GM19035 (cell line): ENCODE measurements at regions not wholly inside any gene's neighbourhood (a gene's known extent, or its start where the extent isn't known, plus 50 kb on each side); places are given as distances from the start of the nearest gene placed in this dataset.
A peak's percentile ranks its signal among the peaks of the same experiment; 100 is the strongest.
"Not testable (repeated sequence)": the region's sequence is repeated elsewhere in the genome, so short reads cannot be mapped to it uniquely, and the experiment has no call there.

Experiments used
- ATAC-seq: cut with Tn5 transposase; IDR thresholded peaks from one replicate; pipeline ENCODE4 v1.9.1; 2021; ENCODE audit not compliant: unreplicated experiment

DNA sequence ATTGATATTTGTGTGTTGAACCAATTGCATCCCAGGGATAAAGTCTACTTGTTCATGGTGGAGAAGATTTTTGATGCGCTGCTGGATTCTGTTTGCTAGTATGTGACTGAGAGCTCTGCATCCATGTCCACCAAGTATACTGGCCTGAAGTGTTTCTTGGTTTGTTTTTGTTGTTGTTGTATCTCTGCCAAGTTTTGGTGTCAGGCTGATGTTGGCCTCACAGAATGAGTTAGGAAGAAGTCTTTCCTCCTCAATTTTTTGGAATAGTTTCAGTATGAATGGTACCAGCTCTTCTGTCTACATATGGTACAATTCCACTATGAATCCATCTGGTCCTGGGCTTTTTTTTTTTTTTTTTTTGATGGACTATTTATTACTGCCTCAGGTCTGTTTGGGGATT is 50.9 kb upstream of the OSTN start:
- no peak for ATAC-seq

DNA sequence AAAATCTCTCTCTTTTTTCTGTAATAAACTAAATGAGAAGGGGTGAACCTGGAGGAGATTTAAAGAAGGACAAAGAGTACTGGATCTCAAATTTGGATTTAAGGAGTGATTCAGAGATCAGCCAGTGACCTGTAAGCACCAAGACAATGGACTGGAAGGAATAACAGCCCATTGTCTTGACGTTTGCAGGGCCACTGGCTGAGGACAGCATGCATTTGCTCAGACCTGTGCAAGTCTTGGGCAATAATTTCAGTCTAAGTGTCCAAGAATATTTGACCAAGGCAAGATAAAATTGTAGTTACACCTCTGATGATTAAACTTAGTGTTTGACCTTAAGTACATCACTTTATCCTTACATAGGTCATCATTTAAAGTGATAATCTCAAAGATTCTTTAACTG is 55.8 kb upstream of the OSTN start:
- ATAC-seq: no peak

DNA sequence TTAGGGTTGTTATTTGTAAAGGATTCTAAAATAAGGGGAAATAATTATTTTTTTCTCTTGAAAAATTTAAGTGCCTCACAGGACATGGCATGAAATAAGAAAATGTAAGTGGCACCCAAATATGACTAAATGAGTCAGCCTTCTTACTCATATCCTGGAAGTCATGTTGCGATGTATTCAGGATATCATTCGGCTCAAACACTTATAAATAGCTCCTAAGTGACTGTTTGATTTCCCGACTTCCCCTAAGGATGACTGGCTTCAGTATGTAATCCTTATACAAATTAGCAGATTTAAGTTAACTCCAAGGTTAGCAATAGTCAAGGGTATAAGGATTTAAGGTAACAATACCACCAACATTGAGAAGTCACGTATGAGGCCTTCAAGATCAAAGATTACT is 57.3 kb upstream of the OSTN start:
- ATAC-seq: no peak

DNA sequence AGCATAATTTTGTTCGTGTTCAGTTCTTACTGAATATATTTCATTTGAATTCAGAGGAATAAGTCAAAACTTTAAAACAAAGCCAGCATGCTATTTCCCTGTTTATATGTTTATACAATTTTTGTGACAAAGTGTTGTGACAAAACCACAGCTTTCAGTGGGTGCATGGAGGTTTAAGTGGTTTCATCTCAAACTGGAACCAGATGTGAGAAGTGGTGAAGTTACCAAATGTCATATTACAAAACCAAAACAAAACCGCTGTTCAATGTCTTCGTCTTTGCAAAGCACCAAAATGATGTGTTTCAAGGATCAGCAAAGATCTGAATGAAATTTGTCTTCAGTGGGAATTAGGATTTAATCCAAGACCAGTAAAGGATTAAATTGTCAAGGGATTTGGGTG is 59.3 kb upstream of the OSTN start:
- ATAC-seq: peak; percentile 68

- ATAC-seq: no peak
Measured at GRCh38 chr3:191138937-191139336, 60.1 kb upstream of the OSTN start.

DNA sequence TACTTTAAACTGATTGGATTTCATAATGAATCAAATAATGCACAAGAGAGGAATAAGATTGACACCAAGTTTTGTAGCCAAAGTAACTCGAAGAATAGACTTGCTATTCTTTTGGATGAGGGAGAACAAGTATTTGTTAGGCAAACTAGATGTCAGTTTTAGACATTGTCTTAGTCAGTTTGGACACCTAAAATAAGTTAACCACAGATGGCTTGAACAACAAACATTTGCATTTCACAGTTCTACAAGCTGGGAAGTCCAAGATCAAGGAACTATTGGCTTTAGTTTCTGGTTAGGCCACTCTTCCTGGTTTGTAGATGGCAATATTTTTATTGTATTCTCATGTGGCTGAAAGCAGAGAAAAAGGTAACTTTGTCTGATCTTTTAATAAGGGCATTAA is 61.3 kb upstream of the OSTN start:
- no peak for ATAC-seq

DNA sequence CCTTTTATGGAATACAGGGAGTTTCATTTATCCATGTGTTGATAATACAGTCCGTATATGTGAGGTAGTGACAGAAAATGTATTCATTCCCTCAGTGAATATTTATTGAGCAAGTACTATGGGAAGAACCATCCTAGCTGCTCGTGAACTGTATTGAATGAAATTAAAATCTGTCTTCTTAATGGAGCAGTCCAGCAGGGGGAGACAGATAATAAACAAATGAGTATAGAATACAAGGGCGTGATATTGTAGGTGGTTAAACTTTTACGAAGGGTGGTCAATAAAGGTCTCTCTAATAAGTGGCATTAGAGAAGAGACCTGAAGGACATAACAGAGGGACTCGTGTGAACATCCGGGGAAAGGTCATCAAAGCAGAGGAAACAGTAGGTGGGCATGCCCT is 62.7 kb upstream of the OSTN start:
- no peak for ATAC-seq

- no peak for ATAC-seq
Measured at GRCh38 chr3:191135175-191135574, 63.9 kb upstream of the OSTN start.

GRCh38 chr3:191133359-191133758 is 65.7 kb upstream of the OSTN start:
- ATAC-seq: no peak

DNA sequence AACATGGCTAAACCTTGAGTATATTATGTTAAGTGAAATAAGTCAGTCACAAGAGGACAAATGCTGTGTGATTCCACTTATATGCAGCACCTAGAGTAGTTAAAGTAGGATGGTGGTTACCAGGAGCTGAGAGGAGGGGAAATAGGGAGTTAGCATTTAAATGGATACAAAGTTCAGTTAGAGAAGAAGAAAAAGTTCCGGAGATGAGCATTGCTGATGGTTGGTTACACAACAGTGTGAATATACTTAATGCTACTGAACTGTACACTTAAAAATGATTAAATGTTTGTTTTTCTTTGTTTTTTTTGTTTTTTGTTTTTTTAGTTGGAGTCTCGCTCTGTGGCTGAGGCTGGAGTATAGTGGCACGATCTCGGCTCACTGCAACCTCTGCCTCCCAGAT is 67.7 kb upstream of the OSTN start:
- ATAC-seq: no peak

DNA sequence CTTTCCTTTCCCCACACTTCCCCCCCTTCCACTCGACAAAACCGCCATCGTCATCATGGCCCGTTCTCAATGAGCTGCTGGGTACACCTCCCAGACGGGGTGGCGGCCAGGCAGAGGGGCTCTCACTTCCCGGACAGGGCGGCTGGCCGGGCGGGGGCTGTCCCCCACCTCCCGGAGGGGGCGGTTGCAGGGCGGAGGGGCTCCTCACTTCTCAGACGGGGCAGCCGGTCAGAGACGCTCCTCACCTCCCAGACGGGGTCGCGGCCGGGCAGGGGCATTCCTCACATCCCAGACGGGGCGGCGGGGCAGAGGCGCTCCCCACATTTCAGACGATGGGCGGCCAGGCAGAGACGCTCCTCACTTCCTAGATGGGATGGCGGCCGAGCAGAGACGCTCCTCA is 74.2 kb upstream of the OSTN start:
- ATAC-seq: not testable (repeated sequence)

DNA sequence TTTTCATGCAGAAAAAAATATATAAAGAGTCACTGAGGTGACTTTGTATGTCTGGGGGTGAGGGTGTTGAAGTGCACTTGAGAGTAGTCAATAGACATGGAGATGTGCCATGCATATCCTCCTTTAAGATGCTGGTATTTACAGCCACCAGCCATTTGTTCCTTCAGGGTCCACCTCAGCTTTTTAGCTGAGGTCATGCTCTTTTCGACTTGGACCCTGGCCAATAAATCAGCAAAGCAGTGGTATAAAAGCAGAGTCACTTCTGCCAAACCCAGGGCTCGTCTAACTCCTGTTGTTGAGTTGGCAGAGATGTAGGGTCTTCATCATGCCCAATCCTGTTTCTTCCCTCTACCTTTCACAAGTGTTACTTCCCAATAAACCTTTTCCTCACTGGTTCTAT is 75.1 kb upstream of the OSTN start:
- no peak for ATAC-seq

GRCh38 chr3:191123231-191123630 is 75.8 kb upstream of the OSTN start:
- no peak for ATAC-seq

DNA sequence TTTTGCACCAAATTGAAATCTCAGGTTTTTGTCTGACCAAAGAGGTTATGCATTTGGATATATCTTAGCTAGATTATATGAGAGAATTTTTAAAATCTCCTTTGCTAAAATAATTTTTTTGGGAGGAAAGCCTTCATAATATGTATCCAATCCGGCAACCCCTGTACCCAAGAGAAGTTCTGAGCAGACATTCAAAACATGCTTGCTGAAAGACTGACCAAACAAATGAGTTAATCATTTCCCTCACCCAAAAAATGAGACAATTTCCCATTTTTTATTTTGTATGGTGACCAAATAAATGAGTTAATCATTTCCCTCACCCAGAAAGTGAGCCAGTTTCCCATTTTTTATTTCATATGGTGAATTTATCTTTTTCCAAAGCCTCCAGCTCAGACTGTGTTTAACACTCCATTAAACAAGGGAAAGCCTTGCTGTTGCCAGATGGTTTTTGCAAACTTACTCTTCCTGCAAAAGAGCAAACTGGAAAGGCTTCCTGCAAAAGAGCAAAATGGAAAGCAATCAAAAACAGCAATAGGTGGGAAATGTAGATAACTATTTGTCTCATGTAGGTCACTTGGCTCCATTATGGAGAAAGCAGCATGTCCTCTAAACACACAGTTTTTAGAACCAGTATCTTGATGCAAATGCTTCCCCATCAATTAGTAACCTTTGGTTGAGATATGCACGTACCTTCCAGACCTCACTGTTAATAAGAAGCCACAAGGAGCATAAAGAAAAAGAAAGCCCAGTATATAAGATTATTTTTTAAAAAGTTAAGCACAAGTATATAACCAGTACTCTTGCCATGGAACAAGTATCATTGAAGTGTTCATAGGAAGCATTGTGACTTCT is 78.4 kb upstream of the OSTN start:
- no peak for ATAC-seq

GRCh38 chr3:191119415-191120295 is 79.4 kb upstream of the OSTN start:
- no peak for ATAC-seq

DNA sequence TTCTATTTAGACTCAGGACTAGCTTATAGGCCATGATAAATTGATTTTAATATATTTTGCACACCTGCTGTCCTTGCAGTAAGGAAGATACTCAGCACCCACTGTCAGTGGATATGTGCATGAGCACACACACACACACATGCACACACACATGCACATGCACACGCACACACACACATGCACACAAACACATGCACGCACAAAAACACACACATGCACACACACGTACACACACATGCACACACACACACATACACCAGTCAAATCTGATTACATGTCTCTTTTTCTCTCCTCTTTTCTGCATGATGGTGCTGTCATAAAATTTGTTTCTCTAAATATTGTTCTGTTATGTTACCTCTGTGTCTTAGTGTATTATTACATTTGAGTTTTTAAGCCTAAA is 87.3 kb upstream of the OSTN start:
- ATAC-seq: no peak

DNA sequence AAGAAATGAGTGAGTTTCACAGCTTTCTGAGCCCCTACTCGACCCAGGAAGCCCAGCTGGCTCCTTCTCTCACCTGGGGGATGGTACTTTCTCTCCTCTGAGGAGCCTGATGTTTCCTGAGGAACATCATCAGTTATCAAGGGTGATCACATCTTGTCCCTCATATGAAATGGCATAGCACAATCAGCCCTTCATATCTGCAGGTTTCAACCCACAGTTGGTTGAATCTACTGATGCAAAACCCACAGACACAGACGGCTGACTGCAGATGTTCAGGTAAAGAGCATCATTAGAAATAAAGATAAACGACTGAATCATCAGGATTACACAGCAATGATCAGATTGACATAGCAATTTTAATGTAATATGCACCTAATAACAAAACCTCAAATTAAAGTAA is 93.6 kb upstream of the OSTN start:
- ATAC-seq: no peak

GRCh38 chr3:191100516-191100915 is 98.5 kb upstream of the OSTN start:
- no peak for ATAC-seq

GRCh38 chr3:191094057-191094845 is 104.8 kb upstream of the OSTN start:
- ATAC-seq: no peak

GRCh38 chr3:191087391-191087790 is 111.7 kb upstream of the OSTN start:
- ATAC-seq: no peak

- no peak for ATAC-seq
Measured at GRCh38 chr3:191085091-191085490, 114.0 kb upstream of the OSTN start.
